ENCODE measurements at regions not wholly inside any gene's neighbourhood (a gene's known extent, or its start where the extent isn't known, plus 50 kb on each side); places are given as distances from the start of the nearest gene placed in this dataset.
A peak's percentile ranks its signal among the peaks of the same experiment; 100 is the strongest.

DNA sequence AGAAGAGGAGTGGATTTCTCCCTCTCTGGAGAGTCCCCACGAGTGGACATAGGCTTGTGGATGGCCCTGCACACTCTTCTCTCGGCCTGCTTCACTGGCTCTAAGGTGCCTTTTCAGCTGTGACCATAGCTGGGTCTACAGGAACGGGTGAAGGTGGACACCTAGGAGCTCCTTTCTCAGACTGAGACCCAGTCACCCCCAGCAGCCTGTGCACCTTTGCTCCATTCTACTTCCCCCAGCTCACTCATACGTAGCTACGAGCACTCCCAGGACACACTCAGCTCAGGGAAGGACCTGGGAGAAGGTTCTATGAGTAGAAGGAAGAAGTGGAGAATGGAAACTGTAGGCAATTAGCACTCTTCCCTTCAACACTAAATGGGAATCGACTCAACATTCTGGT, 272.0 kb upstream of the KLF6 start:
- H3K4me1 ChIP-seq, result peaks cover 0 to 21% (median 12%) of the 10 kb centered on the region in 9 donors
- no peak overlapping the region for H3K27ac ChIP-seq
- WGBS, 2 donors, result 88 to 91% methylated on average over 6 of the region's 6 CpGs

DNA sequence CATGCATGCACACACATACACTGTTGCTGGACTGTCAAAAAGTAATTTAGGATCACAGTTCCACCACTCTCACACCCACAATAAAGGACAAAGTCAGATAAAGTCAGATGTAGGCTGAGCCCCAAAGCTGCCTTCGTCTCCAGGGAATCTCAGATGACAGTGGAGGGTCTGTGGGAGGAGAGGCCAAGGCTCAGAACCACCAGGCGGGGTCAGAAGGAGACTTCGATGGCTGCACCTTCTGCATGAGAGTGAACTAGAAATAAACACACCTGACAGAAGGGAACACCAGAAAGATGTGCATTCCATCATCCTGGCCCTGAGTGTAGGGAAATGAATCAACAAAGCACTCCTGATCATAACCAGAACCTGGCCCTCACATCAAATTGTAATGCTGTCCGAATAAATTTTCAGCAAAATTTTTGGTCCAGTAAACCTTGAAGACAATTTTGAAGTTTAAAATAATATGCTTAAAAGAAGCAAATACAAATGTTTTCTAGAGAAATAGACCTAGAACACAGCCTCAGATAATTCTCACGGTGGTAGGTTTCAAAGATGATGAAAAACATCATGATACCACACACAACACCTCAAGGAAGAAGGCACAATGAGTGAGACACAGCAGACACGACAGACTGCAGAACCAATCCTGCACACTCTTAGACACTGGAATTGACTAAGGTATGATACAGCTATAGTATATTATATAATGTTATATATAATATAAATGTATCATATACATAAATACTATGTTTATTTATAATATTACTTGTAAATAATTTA, 269.8 kb upstream of the KLF6 start:
- Histone ChIP-seq H3K27me3 (no peaks in the 10 kb centered on the region), H3K36me3 (no peaks in the 10 kb centered on the region), H3K27ac (peak overlapping the region in 1 of 10 donors; percentile 0), H3K4me3 (no peak overlapping the region), H3K9me3 (no peaks in the 10 kb centered on the region), H3K4me1 (peaks cover 0 to 24% (median 15%) of the 10 kb centered on the region in 9 donors)
- TF ChIP-seq, protein P1, sequence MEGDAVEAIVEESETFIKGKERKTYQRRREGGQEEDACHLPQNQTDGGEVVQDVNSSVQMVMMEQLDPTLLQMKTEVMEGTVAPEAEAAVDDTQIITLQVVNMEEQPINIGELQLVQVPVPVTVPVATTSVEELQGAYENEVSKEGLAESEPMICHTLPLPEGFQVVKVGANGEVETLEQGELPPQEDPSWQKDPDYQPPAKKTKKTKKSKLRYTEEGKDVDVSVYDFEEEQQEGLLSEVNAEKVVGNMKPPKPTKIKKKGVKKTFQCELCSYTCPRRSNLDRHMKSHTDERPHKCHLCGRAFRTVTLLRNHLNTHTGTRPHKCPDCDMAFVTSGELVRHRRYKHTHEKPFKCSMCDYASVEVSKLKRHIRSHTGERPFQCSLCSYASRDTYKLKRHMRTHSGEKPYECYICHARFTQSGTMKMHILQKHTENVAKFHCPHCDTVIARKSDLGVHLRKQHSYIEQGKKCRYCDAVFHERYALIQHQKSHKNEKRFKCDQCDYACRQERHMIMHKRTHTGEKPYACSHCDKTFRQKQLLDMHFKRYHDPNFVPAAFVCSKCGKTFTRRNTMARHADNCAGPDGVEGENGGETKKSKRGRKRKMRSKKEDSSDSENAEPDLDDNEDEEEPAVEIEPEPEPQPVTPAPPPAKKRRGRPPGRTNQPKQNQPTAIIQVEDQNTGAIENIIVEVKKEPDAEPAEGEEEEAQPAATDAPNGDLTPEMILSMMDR (IDR thresholded peaks at IDR 0.05), result no peak
- DNase-seq (no peak), ATAC-seq (no peak)
- intact Hi-C loops (cut with DNase I), result no loop called here
- WGBS, 2 donors, result 94 to 95% methylated on average over 6 of the region's 6 CpGs

More for the DNA sequence above, 272.0 kb upstream of the KLF6 start:
- TF ChIP-seq, protein P1 (IDR thresholded peaks at IDR 0.05), result no peak
- ATAC-seq (no peak), DNase-seq (no peak)
- Histone ChIP-seq H3K9me3 (no peaks in the 10 kb centered on the region), H3K4me3 (no peak overlapping the region), H3K27me3 (no peaks in the 10 kb centered on the region), H3K36me3 (no peaks in the 10 kb centered on the region)
- intact Hi-C loops (cut with DNase I), result no loop called here

GRCh38 chr10:4053940-4054339, 268.9 kb upstream of the KLF6 start:
- ATAC-seq (no peak), DNase-seq (no peak)
- H3K4me1 ChIP-seq, result peaks cover 0 to 24% (median 15%) of the 10 kb centered on the region in 9 donors
- no peak overlapping the region for H3K4me3 ChIP-seq
- H3K36me3 ChIP-seq, result no peaks in the 10 kb centered on the region
- no peaks in the 10 kb centered on the region for H3K27me3 ChIP-seq
- H3K27ac ChIP-seq, result no peak overlapping the region
- intact Hi-C loops (cut with DNase I), result no loop called here
- no peaks in the 10 kb centered on the region for H3K9me3 ChIP-seq
- 89 to 94% methylated on average over 8 of the region's 8 CpGs for WGBS, 2 donors
- TF ChIP-seq, protein P1 (IDR thresholded peaks at IDR 0.05), result no peak

GRCh38 chr10:4051641-4052151, 266.7 kb upstream of the KLF6 start:
- ATAC-seq (peak; percentile 51 to 57 (median 55)), DNase-seq (no peak)
- TF ChIP-seq, protein P1 (IDR thresholded peaks at IDR 0.05), result no peak
- Histone ChIP-seq H3K9me3 (no peaks in the 10 kb centered on the region), H3K27ac (peak overlapping the region; percentile 41 to 91 (median 79)), H3K36me3 (no peaks in the 10 kb centered on the region), H3K4me1 (peaks cover 0 to 24% (median 13%) of the 10 kb centered on the region in 9 donors), H3K4me3 (peak overlapping the region in 9 of 10 donors; percentile 1 to 50 (median 40)), H3K27me3 (no peaks in the 10 kb centered on the region)
- intact Hi-C loops (cut with DNase I), result no loop called here
- 67% methylated on average over 9 of the region's 9 CpGs for WGBS, 2 donors
